ENCODE measurements at regions not wholly inside any gene's neighbourhood (a gene's known extent, or its start where the extent isn't known, plus 50 kb on each side); places are given as distances from the start of the nearest gene placed in this dataset.

GRCh38 chr3:181860235-181860634 lies 148.5 kb downstream of the SOX2 start:
- intact Hi-C loops (cut with micrococcal nuclease), result no loop called here
- H3K36me3 ChIP-seq (ENCODE audit: control insufficient read depth in 2 of 2, extremely low read depth in 1 of 2, insufficient read depth in 2 of 2, low read length in 2 of 2), result no peaks in the 10 kb centered on the region
- ChIA-PET POLR2A (no interaction called here), CTCF (no interaction called here)
- H3K27ac ChIP-seq (ENCODE audit: insufficient read depth, low read depth, low read length), result no peak overlapping the region
- H2AFZ ChIP-seq (ENCODE audit: low read depth, low read length), result no peak overlapping the region
- no peaks in the 10 kb centered on the region for H4K20me1 ChIP-seq (replicated peaks; ENCODE audit: control insufficient read depth, extremely low read depth, insufficient read depth, low read length)
- H3K4me2 ChIP-seq (ENCODE audit: insufficient read depth, low read length), result no peak overlapping the region
- H3K4me3 ChIP-seq (replicated peaks in 1 of 3; ENCODE audit: insufficient read depth in 1 of 3, low read depth in 1 of 3, low read length in 3 of 3), result no peak overlapping the region
- H3K27me3 ChIP-seq (ENCODE audit: control insufficient read depth in 2 of 2, insufficient read depth in 2 of 2, low read length in 2 of 2), result no peaks in the 10 kb centered on the region
- H3K4me1 ChIP-seq (ENCODE audit: control insufficient read depth, extremely low read depth, insufficient read depth, low read length), result no peaks in the 10 kb centered on the region
- no peaks in the 10 kb centered on the region for H3K9me3 ChIP-seq (replicated peaks; ENCODE audit: control insufficient read depth, insufficient read depth, low read length)
- no peak for FAIRE-seq
- DNase-seq (ENCODE audit: low read depth, low spot score), result no peak
- H3K9me1 ChIP-seq (replicated peaks; ENCODE audit: control insufficient read depth, extremely low read depth, insufficient read depth, low read length), result no peaks in the 10 kb centered on the region
- no peak for TF ChIP-seq GATA2 (IDR thresholded peaks at IDR 0.05; ENCODE audit: insufficient read depth, insufficient read length, low read depth, low read length)
- TF ChIP-seq POLR2AphosphoS5 (IDR thresholded peaks at IDR 0.05; ENCODE audit: insufficient read depth, low read depth, low read length), result no peak
- no peak for TF ChIP-seq JUN (IDR thresholded peaks at IDR 0.05; ENCODE audit: borderline replicate concordance, insufficient read depth, insufficient read length, low read depth)
- no peak for TF ChIP-seq CTCF (IDR thresholded peaks at IDR 0.05; ENCODE audit: extremely low read depth in 1 of 2, insufficient read depth in 1 of 2, low read depth in 1 of 2, low read length in 2 of 2)
- no peak for TF ChIP-seq POLR2A (IDR thresholded peaks at IDR 0.05; ENCODE audit: low read depth, low read length)
- TF ChIP-seq EZH2 (IDR thresholded peaks at IDR 0.05; ENCODE audit: borderline replicate concordance, low read depth, low read length, severe bottlenecking), result no peak
- TF ChIP-seq FOS (IDR thresholded peaks at IDR 0.05; ENCODE audit: borderline replicate concordance, insufficient read depth, low read length), result no peak
- no peak for TF ChIP-seq MYC (IDR thresholded peaks at IDR 0.05; ENCODE audit: low read depth, low read length)
- TF ChIP-seq MAX (IDR thresholded peaks at IDR 0.05; ENCODE audit: insufficient read depth, insufficient read length), result no peak
- no peak overlapping the region for H3K9ac ChIP-seq (replicated peaks; ENCODE audit: extremely low read depth, insufficient read depth, low read length)
- no peaks in the 10 kb centered on the region for H3K79me2 ChIP-seq (ENCODE audit: control insufficient read depth, insufficient read depth, low read length)
- no TSS peak for BruUV-seq (replicated peaks)
- dilution Hi-C loops (cut with MboI; ENCODE audit: extremely low pct_ligation_motif_present, low sequenced_read_pairs), result no loop called here
